KOPT-K1 (cell line): ENCODE measurements at regions not wholly inside any gene's neighbourhood (a gene's known extent, or its start where the extent isn't known, plus 50 kb on each side); places are given as distances from the start of the nearest gene placed in this dataset.
"Not testable (repeated sequence)": the region's sequence is repeated elsewhere in the genome, so short reads cannot be mapped to it uniquely, and the experiment has no call there.

Experiments
- H3K27ac ChIP-seq: fragments of 200-600 bp; sonication (generic); 2 replicates; pipeline ENCODE4 v1.5.1; 2016; ENCODE audit warnings: antibody characterized with exemption, mild to moderate bottlenecking, low read depth, low read length; ENCODE audit not compliant: poor library complexity, severe bottlenecking
- H3K36me3 ChIP-seq: fragments of 200-600 bp; sonication (generic); 2 replicates; pipeline ENCODE4 v1.5.1; 2017; ENCODE audit warnings: antibody characterized with exemption, mild to moderate bottlenecking, low read length, moderate library complexity; ENCODE audit not compliant: insufficient read depth
- H3K9me3 ChIP-seq: fragments of 200-600 bp; sonication (generic); 2 replicates; pipeline ENCODE4 v1.5.1; 2017; ENCODE audit warnings: antibody characterized with exemption, low read length, mild to moderate bottlenecking; ENCODE audit not compliant: insufficient read depth, poor library complexity, severe bottlenecking

DNA sequence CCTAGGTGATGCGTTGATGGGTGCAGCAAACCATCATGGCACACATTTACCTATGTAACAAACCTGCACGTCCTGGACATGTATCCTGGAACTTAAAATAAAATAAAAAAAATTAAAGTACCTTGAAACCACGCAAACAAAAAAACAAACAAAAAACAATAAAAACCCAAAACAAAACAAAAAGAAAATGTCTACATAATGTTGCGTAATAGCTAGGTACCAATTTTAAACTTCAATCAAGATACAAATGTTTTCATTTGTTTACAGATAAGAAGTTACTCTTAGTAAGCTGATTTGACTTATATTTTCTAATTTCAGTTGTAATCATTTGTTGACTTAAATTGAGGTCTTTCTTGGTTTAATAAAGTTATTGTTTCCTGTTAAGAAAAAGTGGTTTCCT lies 349.6 kb upstream of the KCNMB2 start:
- H3K36me3 ChIP-seq: no peaks in the 10 kb centered on the region
- H3K9me3 ChIP-seq: no peaks in the 10 kb centered on the region
- no peak overlapping the region for H3K27ac ChIP-seq

DNA sequence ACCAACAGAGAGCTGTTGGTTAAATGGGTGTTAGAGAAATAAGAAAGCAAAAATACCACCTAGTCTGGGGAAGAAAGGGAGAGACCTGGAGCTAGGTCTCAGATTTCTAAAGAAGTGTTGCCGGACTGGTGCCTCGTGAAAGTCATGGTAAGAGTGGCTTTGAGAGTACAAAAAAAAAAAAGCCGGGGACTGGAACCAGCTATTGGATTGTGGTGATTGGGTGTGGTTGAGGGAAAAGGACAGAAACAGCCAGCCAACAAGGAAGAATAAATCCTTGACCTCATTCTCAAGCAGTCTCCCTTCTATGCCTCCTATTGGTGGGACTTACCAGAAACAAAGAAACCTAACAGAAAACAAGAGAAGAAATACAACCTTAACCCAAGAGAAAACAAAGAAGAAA lies 346.4 kb upstream of the KCNMB2 start:
- H3K9me3 ChIP-seq: no peaks in the 10 kb centered on the region
- no peaks in the 10 kb centered on the region for H3K36me3 ChIP-seq
- no peak overlapping the region for H3K27ac ChIP-seq

DNA sequence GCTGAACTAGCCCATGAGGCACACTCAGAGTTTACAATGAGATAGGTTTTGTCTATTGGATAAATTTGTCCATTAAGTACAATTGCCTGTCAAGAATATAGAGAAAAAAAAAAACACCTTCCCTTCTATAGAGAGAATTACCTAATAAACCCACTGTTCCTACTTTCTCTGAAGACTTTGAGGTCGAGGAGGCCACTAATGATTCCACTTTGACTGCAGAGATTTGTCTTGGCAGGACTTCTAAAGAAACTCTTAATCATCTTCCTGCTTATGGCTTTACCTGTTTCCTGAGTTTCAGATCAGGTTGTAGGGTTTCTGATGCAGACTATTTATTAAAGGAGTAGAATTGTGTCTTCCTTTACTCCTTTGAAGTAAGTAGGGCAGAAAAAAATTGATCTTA lies 342.4 kb upstream of the KCNMB2 start:
- H3K36me3 ChIP-seq: no peaks in the 10 kb centered on the region
- no peak overlapping the region for H3K27ac ChIP-seq
- H3K9me3 ChIP-seq: no peaks in the 10 kb centered on the region

DNA sequence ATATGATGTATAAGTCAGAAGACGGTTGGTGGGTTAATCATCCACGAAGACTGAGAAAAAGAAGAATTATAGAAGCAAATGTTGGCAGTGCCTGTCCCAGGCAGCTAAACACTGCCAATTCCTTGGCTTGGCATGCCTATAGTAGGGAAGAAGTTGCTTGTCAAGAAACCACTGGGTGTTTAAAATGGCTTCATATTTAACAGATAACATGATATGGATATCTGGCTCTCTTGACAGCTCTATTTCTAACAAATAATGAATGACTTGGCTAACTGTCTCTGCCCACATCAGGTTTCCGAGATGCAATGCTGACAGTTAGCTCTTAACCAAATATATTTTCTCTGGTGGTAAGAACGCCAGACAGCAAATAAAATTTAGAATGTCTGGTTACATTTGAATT lies 341.7 kb upstream of the KCNMB2 start:
- H3K9me3 ChIP-seq: no peaks in the 10 kb centered on the region
- H3K27ac ChIP-seq: no peak overlapping the region
- no peaks in the 10 kb centered on the region for H3K36me3 ChIP-seq

DNA sequence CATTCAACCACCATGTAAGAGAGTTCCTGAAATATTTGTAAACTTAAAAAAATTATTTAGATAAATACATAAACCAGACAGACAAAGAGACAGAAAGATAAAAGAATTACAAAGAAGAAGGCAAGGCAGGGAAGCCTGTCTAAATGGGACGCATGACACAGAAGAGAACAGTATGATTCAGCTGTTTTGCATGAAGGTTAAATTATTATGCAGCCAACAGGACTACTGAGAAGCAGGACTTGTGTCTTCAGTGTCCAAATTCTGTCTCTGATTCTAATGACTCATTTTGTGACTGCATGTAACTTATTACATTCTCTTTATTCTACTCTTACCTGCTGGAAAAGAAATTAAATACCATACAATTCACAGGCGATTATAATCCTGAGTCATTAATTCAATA lies 340.4 kb upstream of the KCNMB2 start:
- Histone ChIP-seq H3K36me3 (no peaks in the 10 kb centered on the region), H3K27ac (no peak overlapping the region), H3K9me3 (no peaks in the 10 kb centered on the region)

DNA sequence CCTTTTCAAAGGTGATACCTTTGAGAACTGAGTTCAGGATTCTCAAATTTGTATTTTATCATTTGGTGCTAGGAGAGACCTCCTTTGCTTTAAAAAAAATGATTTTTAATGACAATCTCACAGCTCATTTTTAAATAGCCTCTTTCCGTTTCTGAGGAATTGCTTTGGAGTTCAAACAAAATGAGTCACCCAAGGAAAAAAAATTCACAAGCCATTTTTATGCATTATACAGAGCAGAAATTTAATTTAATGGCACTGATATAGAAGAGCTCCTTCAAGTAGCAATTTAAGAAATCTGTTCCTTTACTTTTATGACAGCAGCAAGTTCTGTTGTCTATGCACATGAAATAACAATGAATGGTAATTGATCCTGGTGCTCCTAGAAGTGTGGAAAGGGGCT lies 337.9 kb upstream of the KCNMB2 start:
- no peaks in the 10 kb centered on the region for H3K9me3 ChIP-seq
- no peaks in the 10 kb centered on the region for H3K36me3 ChIP-seq
- no peak overlapping the region for H3K27ac ChIP-seq

DNA sequence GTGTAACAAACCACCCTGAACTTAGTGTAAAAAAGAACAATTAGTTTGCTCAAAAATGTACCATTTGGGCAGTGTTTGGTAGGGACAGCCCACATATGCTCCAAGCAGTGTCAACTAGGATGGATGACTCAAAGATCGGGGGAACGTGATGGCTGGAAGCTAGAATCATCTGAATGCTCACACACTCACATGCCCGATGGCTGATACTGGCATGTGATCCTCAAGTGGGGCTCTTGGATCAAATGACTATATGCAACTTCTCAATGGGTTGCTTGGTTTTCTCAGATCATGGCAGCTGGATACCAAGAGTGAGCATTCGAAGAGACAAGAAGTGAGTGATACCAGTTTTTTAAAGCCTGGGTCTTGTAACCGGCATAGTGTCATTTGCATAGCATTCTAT lies 335.9 kb upstream of the KCNMB2 start:
- no peaks in the 10 kb centered on the region for H3K36me3 ChIP-seq
- no peak overlapping the region for H3K27ac ChIP-seq
- H3K9me3 ChIP-seq: no peaks in the 10 kb centered on the region

DNA sequence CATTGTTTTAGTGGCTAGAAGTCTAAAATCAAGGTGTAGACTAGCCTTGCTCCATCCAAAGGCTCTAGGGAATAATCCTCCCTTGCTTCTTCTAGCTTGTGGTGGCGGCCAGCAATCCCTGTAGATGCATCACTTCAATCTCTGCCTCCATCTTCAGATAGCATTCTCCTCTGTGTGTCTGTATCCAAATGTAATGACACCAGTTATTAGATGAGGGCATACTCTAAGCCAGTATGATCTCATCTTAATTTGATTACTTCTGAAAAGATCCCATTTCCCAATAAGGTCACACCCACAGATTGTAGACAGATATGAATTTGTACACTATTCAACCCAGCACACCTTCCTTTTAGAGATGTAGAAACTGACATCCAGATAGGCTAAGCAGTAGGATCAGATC lies 334.5 kb upstream of the KCNMB2 start:
- no peaks in the 10 kb centered on the region for H3K36me3 ChIP-seq
- no peaks in the 10 kb centered on the region for H3K9me3 ChIP-seq
- no peak overlapping the region for H3K27ac ChIP-seq

DNA sequence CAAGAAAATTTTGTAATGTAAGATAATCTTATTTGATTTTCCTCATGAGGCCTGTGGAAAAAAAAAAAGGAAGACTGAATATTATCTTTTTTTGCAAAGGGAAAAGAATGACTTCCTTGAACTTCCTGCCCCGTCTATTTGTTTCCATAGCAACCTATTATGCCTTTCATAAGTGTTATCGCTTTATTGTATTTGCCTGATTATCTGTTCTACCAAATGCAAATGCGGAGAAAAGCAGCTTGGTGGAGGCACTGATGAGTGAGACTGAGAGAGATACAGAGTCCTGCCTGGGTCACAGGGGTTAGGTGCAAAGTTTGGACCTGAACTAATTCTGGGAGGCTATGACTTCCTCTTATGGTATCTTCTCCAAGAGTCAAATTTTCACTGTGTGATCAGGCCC lies 334.0 kb upstream of the KCNMB2 start:
- no peaks in the 10 kb centered on the region for H3K36me3 ChIP-seq
- no peaks in the 10 kb centered on the region for H3K9me3 ChIP-seq
- H3K27ac ChIP-seq: no peak overlapping the region

DNA sequence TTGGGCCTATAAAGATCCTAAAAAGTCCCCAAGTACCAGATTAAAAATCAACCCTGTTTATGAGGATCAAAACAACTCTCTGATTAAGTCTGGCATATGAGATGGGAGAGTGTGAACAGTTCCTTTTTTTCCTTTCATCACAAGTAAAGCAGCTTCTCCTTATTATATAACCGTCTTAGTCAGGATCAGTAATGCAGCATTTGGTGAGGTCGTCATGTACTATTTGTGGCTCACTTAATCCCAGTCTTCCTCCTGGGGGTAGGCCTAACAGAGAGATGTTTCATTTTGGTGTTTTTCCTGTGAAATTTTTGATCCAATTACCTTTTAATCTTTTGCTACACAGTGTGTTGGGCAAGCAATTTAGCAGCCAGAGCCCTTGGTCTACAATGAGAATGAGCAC lies 333.1 kb upstream of the KCNMB2 start:
- no peak overlapping the region for H3K27ac ChIP-seq
- H3K9me3 ChIP-seq: no peaks in the 10 kb centered on the region
- no peaks in the 10 kb centered on the region for H3K36me3 ChIP-seq

DNA sequence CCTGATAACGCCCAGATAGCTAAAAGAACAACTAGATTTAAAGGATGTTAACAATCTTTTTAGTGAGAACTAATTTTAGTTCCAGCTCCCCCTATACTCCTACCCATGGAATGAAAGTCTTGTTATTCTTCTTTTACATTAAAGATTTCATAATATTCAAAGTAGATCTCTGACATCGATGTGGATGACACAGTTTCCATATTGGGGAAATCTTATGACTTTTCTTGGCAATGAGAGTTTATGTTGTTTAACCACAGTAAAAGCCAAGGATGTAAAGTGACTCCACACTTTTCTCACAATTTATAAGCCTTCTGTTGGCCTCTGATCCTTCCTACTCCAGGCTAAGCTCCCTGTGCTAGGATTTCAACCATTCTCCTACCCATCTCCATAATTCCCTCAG lies 332.6 kb upstream of the KCNMB2 start:
- Histone ChIP-seq H3K27ac (no peak overlapping the region), H3K9me3 (no peaks in the 10 kb centered on the region), H3K36me3 (no peaks in the 10 kb centered on the region)

DNA sequence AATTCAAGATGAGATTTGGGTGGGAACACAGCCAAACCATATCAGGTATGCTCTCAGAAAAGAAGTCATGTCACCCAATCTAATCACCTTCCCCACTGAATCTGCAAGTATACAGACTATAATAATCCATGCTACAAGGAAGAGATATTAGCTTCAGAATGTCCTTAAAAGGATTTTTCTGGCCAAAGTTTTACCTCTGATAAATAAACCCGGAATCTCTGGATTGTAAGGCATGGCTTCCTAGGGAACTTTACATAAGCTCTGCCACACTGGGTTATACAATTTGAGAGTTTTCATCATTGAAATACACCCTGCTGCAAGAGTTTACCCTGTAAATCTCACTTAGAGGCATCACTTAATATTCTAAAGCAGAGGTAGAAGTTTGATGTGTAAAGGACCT lies 330.5 kb upstream of the KCNMB2 start:
- Histone ChIP-seq H3K36me3 (no peaks in the 10 kb centered on the region), H3K27ac (no peak overlapping the region), H3K9me3 (no peaks in the 10 kb centered on the region)

DNA sequence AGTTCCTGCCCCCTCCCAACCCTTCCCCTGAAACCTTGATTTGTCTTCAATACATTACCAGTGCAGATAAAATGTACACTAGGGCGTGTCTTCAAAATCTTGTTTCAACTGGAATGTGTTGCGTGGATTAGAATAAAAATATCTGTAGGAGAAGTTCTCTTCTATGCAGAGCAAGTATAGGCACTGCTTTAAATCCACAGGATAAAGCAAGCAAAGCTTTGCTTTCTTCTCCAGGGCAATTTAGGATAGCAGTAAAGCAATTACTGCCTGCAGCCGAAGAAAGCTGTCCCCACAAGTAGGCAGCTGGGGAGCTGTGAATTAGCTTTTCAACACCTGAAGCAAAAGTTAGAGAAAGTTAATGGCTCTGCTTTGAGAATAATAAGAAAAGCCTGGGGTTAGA lies 329.7 kb upstream of the KCNMB2 start:
- Histone ChIP-seq H3K36me3 (no peaks in the 10 kb centered on the region), H3K27ac (no peak overlapping the region)

DNA sequence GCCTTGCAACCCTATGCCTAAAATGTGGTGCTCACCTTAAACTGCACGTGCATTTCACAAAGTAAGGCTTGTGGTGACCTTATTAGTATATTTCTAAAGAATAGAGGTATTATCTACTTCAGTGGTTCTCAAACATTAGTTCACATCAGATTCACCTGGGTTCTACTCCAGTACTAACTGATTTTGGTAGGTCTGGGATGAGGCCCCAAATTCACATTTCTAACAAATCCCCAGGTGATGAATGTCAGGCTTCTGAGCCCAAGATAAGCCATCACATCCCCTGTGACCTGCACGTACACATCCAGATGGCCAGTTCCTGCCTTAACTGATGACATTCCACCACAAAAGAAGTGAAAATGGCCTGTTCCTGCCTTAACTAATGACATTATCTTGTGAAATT lies 329.1 kb upstream of the KCNMB2 start:
- H3K36me3 ChIP-seq, H3K9me3 ChIP-seq, H3K27ac ChIP-seq: not testable (repeated sequence)

More for the DNA sequence above, 329.7 kb upstream of the KCNMB2 start:
- H3K9me3 ChIP-seq: no peaks in the 10 kb centered on the region

DNA sequence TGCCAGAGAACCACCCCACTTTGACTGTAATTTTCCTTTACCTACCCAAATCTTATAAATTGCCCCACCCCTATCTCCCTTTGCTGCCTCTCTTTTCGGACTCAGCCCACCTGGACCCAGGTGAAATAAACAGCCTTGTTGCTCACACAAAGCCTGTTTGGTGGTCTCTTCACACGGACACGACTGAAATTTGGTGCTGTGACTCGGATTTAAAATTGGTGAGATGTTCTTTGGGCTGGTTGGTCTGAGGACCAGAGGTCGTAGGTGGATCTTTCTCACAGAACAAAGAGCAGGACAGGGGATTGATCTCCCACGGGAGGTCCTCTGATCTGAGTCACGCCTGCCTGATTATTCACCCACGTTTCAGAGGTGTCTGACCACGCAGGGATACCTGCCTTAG lies 328.6 kb upstream of the KCNMB2 start:
- H3K9me3 ChIP-seq, H3K36me3 ChIP-seq, H3K27ac ChIP-seq: not testable (repeated sequence)

DNA sequence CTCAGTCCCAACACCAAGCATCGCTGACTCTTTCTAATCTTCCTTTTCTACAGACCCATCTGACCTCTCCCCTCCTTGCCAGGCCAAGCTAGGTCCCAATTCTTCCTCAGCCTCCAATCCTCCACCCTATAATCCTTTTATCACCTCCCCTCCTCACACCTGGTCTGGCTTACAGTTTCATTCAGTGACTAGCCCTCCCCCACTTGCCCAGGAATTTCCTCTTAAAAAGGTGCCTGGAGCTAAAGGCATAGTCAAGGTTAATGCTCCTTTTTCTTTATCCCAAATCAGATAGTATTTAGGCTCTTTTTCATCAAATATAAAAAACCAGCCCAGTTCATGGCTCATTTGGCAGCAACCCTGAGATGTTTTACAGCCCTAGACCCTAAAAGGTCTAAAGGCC lies 327.1 kb upstream of the KCNMB2 start:
- not testable (repeated sequence) for H3K9me3 ChIP-seq, H3K27ac ChIP-seq, H3K36me3 ChIP-seq

DNA sequence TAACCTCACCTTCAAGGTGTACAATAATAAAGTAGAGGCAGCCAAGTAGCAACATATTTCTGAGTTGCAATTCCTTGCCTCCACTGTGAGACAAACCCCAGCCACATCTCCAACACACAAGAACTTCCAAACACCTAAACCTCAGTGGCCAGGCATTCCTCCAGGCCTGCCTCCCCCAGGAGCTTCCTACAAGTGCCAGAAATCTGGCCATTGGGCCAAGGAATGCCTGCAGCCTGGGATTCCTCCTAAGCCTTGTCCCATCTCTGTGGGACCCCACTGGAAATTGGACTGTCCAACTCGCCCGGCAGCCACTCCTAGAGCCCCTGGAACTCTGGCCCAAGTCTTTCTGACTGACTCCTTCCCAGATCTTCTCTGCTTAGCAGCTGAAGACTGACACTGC lies 326.6 kb upstream of the KCNMB2 start:
- H3K27ac ChIP-seq, H3K9me3 ChIP-seq, H3K36me3 ChIP-seq: not testable (repeated sequence)
